Lower leg skin (tissue), 3 donors: ENCODE measurements at regions not wholly inside any gene's neighbourhood (a gene's known extent, or its start where the extent isn't known, plus 50 kb on each side); places are given as distances from the start of the nearest gene placed in this dataset.

Experiments
- CTCF ChIP-seq, 3 donors: fragments of 450-650 bp; IDR thresholded peaks; one replicate each; pipeline ENCODE4 v1.5.1; 2016; ENCODE audit warnings: antibody characterized with exemption in 3 of 3, mild to moderate bottlenecking in 3 of 3, moderate library complexity in 2 of 3
- POLR2A ChIP-seq, 2 donors: fragments of 450-650 bp; IDR thresholded peaks; one replicate each; pipeline ENCODE4 v1.6.1; 2016 to 2017; ENCODE audit warnings: antibody characterized with exemption in 2 of 2, mild to moderate bottlenecking in 1 of 2, moderate library complexity in 1 of 2

- TF ChIP-seq CTCF (IDR thresholded peaks at IDR 0.05) (no peak), POLR2A (IDR thresholded peaks at IDR 0.05) (no peak)
These were observed 222.2 kb upstream of the PPP1R2C start for GRCh38 chrX:43000121-43000520.
